Muscle layer of duodenum (tissue), 2 donors: ENCODE measurements at regions not wholly inside any gene's neighbourhood (a gene's known extent, or its start where the extent isn't known, plus 50 kb on each side); places are given as distances from the start of the nearest gene placed in this dataset.
"Not testable (repeated sequence)": the region's sequence is repeated elsewhere in the genome, so short reads cannot be mapped to it uniquely, and the experiment has no call there.

Experiments used
- H3K27ac ChIP-seq: one replicate; pipeline ENCODE4 v1.7.0; 2013; ENCODE audit warnings: mild to moderate bottlenecking, low read length
- H3K27me3 ChIP-seq: one replicate; pipeline ENCODE4 v1.7.0; 2013; ENCODE audit warnings: low read depth, mild to moderate bottlenecking, control low read depth, low read length
- H3K36me3 ChIP-seq, 2 donors: one replicate each; pipeline ENCODE4 v1.7.0; 2013; ENCODE audit warnings: low read length in 2 of 2, control low read depth in 1 of 2, mild to moderate bottlenecking in 1 of 2; ENCODE audit not compliant: insufficient read depth in 2 of 2, control insufficient read depth in 1 of 2
- H3K4me1 ChIP-seq, 2 donors: one replicate each; pipeline ENCODE4 v1.7.0; 2013; ENCODE audit warnings: low read length in 2 of 2, mild to moderate bottlenecking in 2 of 2, control low read depth in 1 of 2, moderate library complexity in 1 of 2; ENCODE audit not compliant: insufficient read depth in 2 of 2, control insufficient read depth in 1 of 2
- H3K4me3 ChIP-seq, 2 donors: one replicate each; pipeline ENCODE4 v1.7.0; 2013; ENCODE audit warnings: low read length in 2 of 2, low read depth in 1 of 2, mild to moderate bottlenecking in 1 of 2
- H3K9me3 ChIP-seq, 2 donors: one replicate each; pipeline ENCODE4 v1.7.0; 2013; ENCODE audit warnings: low read length in 2 of 2, control low read depth in 1 of 2, mild to moderate bottlenecking in 1 of 2; ENCODE audit not compliant: control insufficient read depth in 1 of 2
- donor health status: healthy.

- H3K27me3 ChIP-seq: no peaks in the 10 kb centered on the region
- no peaks in the 10 kb centered on the region for H3K36me3 ChIP-seq
- no peak overlapping the region for H3K4me3 ChIP-seq
- H3K4me1 ChIP-seq: no peaks in the 10 kb centered on the region
- H3K9me3 ChIP-seq: no peaks in the 10 kb centered on the region
- H3K27ac ChIP-seq: no peak overlapping the region
These were observed 180.4 kb upstream of the ITGA1 start for GRCh38 chr5:52607227-52607824.

- Histone ChIP-seq H3K36me3 (no peaks in the 10 kb centered on the region), H3K9me3 (no peaks in the 10 kb centered on the region), H3K27me3 (no peaks in the 10 kb centered on the region), H3K27ac (no peak overlapping the region), H3K4me1 (no peaks in the 10 kb centered on the region), H3K4me3 (no peak overlapping the region)
These were observed 167.4 kb upstream of the ITGA1 start for GRCh38 chr5:52620315-52620714.

- H3K27ac ChIP-seq: no peak overlapping the region
- no peaks in the 10 kb centered on the region for H3K36me3 ChIP-seq
- no peaks in the 10 kb centered on the region for H3K27me3 ChIP-seq
- H3K4me1 ChIP-seq: no peaks in the 10 kb centered on the region
- no peak overlapping the region for H3K4me3 ChIP-seq
- no peaks in the 10 kb centered on the region for H3K9me3 ChIP-seq
These were observed 164.4 kb upstream of the ITGA1 start for GRCh38 chr5:52623291-52623690.

GRCh38 chr5:52624291-52624690 lies 163.4 kb upstream of the ITGA1 start:
- Histone ChIP-seq H3K4me3 (no peak overlapping the region), H3K4me1 (no peaks in the 10 kb centered on the region), H3K27me3 (no peaks in the 10 kb centered on the region), H3K9me3 (no peaks in the 10 kb centered on the region), H3K27ac (no peak overlapping the region), H3K36me3 (no peaks in the 10 kb centered on the region)

- Histone ChIP-seq H3K4me3 (no peak overlapping the region), H3K4me1 (no peaks in the 10 kb centered on the region), H3K9me3 (no peaks in the 10 kb centered on the region), H3K36me3 (no peaks in the 10 kb centered on the region), H3K27ac (no peak overlapping the region), H3K27me3 (no peaks in the 10 kb centered on the region)
These were observed 161.4 kb upstream of the ITGA1 start for GRCh38 chr5:52626312-52626711.

- H3K4me1 ChIP-seq: no peaks in the 10 kb centered on the region
- no peaks in the 10 kb centered on the region for H3K36me3 ChIP-seq
- no peaks in the 10 kb centered on the region for H3K9me3 ChIP-seq
- H3K4me3 ChIP-seq: no peak overlapping the region
- no peak overlapping the region for H3K27ac ChIP-seq
- H3K27me3 ChIP-seq: no peaks in the 10 kb centered on the region
These were observed 160.0 kb upstream of the ITGA1 start for GRCh38 chr5:52627740-52628139.

GRCh38 chr5:52632281-52632680 lies 155.4 kb upstream of the ITGA1 start:
- H3K4me3 ChIP-seq: no peak overlapping the region
- H3K9me3 ChIP-seq: no peaks in the 10 kb centered on the region
- H3K4me1 ChIP-seq: no peaks in the 10 kb centered on the region
- H3K27me3 ChIP-seq: no peaks in the 10 kb centered on the region
- no peak overlapping the region for H3K27ac ChIP-seq
- no peaks in the 10 kb centered on the region for H3K36me3 ChIP-seq

GRCh38 chr5:52634171-52634570 lies 153.5 kb upstream of the ITGA1 start:
- H3K9me3 ChIP-seq, H3K27ac ChIP-seq, H3K4me1 ChIP-seq, H3K27me3 ChIP-seq, H3K36me3 ChIP-seq, H3K4me3 ChIP-seq: not testable (repeated sequence)

GRCh38 chr5:52638732-52639131 lies 149.0 kb upstream of the ITGA1 start:
- no peaks in the 10 kb centered on the region for H3K4me1 ChIP-seq
- H3K27ac ChIP-seq: no peak overlapping the region
- H3K36me3 ChIP-seq: no peaks in the 10 kb centered on the region
- no peak overlapping the region for H3K4me3 ChIP-seq
- no peaks in the 10 kb centered on the region for H3K27me3 ChIP-seq
- H3K9me3 ChIP-seq: no peaks in the 10 kb centered on the region

- H3K4me1 ChIP-seq: no peaks in the 10 kb centered on the region
- H3K27ac ChIP-seq: no peak overlapping the region
- peaks cover 0 to 9% of the 10 kb centered on the region in 2 donors for H3K9me3 ChIP-seq
- no peaks in the 10 kb centered on the region for H3K36me3 ChIP-seq
- no peak overlapping the region for H3K4me3 ChIP-seq
- H3K27me3 ChIP-seq: no peaks in the 10 kb centered on the region
These were observed 139.0 kb upstream of the ITGA1 start for GRCh38 chr5:52648726-52649125.

GRCh38 chr5:52655163-52655562 lies 132.6 kb upstream of the ITGA1 start:
- Histone ChIP-seq H3K4me3 (no peak overlapping the region), H3K36me3 (no peaks in the 10 kb centered on the region), H3K4me1 (no peaks in the 10 kb centered on the region), H3K27ac (no peak overlapping the region), H3K9me3 (no peaks in the 10 kb centered on the region), H3K27me3 (no peaks in the 10 kb centered on the region)

- H3K27ac ChIP-seq: no peak overlapping the region
- H3K4me3 ChIP-seq: no peak overlapping the region
- H3K9me3 ChIP-seq: no peaks in the 10 kb centered on the region
- H3K36me3 ChIP-seq: no peaks in the 10 kb centered on the region
- H3K4me1 ChIP-seq: no peaks in the 10 kb centered on the region
- no peaks in the 10 kb centered on the region for H3K27me3 ChIP-seq
These were observed 131.0 kb upstream of the ITGA1 start for GRCh38 chr5:52656569-52657246.
